ENCODE measurements at regions not wholly inside any gene's neighbourhood (a gene's known extent, or its start where the extent isn't known, plus 50 kb on each side); places are given as distances from the start of the nearest gene placed in this dataset.

- TF ChIP-seq CTCF (IDR thresholded peaks at IDR 0.05) = no peak
- TF ChIP-seq POLR2A (IDR thresholded peaks at IDR 0.05) = no peak
- TF ChIP-seq POLR2AphosphoS5 (IDR thresholded peaks at IDR 0.05) = no peak
Measured at GRCh38 chr17:71402007-71402406, 718.8 kb upstream of the SOX9 start.
